ENCODE measurements at regions not wholly inside any gene's neighbourhood (a gene's known extent, or its start where the extent isn't known, plus 50 kb on each side); places are given as distances from the start of the nearest gene placed in this dataset.

GRCh38 chrX:124548571-124548970, 202.2 kb downstream of the SH2D1A start:
- Histone ChIP-seq H3K4me3 (ENCODE audit: insufficient read depth, low read depth, low read length) (no peak overlapping the region), H4K5ac (ENCODE audit: low read depth, low read length) (no peak overlapping the region), H3K36me3 (ENCODE audit: control insufficient read depth, insufficient read depth, low read length) (no peaks in the 10 kb centered on the region), H3K56ac (ENCODE audit: extremely low read depth, insufficient read depth, low read length) (no peak overlapping the region), H3K4me1 (ENCODE audit: control insufficient read depth, insufficient read depth, low read length) (no peaks in the 10 kb centered on the region), H3K4ac (ENCODE audit: low read depth, low read length) (no peak overlapping the region), H3K23ac (ENCODE audit: low read depth, low read length) (no peak overlapping the region), H2BK15ac (ENCODE audit: low read depth, low read length) (no peak overlapping the region), H4K20me1 (ENCODE audit: insufficient read depth, low read length) (no peaks in the 10 kb centered on the region), H2BK5ac (ENCODE audit: low read depth, low read length, poor library complexity, severe bottlenecking) (no peak overlapping the region), H3K9me3 (ENCODE audit: control insufficient read depth, insufficient read depth, low read length) (no peaks in the 10 kb centered on the region), H4K91ac (ENCODE audit: insufficient read depth, low read depth, low read length) (no peak overlapping the region), H3K27me3 (ENCODE audit: control insufficient read depth, insufficient read depth, low read length) (no peaks in the 10 kb centered on the region), H2BK20ac (ENCODE audit: low read depth, low read length) (no peak overlapping the region), H3K9ac (ENCODE audit: low read depth, low read length) (no peak overlapping the region), H3K9me1 (ENCODE audit: insufficient read depth, low read length) (no peaks in the 10 kb centered on the region), H2AFZ (replicated peaks; ENCODE audit: low read length, poor library complexity) (no peak overlapping the region), H2BK120ac (ENCODE audit: low read depth, low read length) (no peak overlapping the region), H3K27ac (ENCODE audit: insufficient read depth, low read length) (no peak overlapping the region), H4K8ac (ENCODE audit: low read depth in 2 of 2, low read length in 2 of 2) (no peak overlapping the region), H2AK5ac (ENCODE audit: low read depth, low read length) (no peak overlapping the region), H2AK9ac (replicated peaks; ENCODE audit: low read depth, low read length, poor library complexity) (no peak overlapping the region), H3K79me1 (ENCODE audit: low read depth in 1 of 2, low read length in 2 of 2) (no peaks in the 10 kb centered on the region), H3K18ac (ENCODE audit: low read depth, low read length) (no peak overlapping the region), H3K14ac (replicated peaks; ENCODE audit: low read depth, low read length) (no peak overlapping the region), H3K4me2 (ENCODE audit: low read depth, low read length) (no peak overlapping the region)
- DNase-seq, result no peak
- POLR2A ChIA-PET (ENCODE audit: unreplicated experiment), result no interaction called here
- in situ Hi-C loops (cut with MboI; ENCODE audit: low sequenced_read_pairs) (no loop called here), intact Hi-C loops (cut with micrococcal nuclease) (no loop called here), dilution Hi-C loops (cut with HindIII; ENCODE audit: low sequenced_read_pairs, unreplicated experiment) (no loop called here)
- TF ChIP-seq BHLHE40 (IDR thresholded peaks at IDR 0.05; ENCODE audit: low read depth, low read length) (no peak), RFX5 (IDR thresholded peaks at IDR 0.05; ENCODE audit: low read depth, low read length) (no peak), ELK1 (IDR thresholded peaks at IDR 0.05; ENCODE audit: borderline replicate concordance, low read depth, low read length) (no peak), USF2 (IDR thresholded peaks at IDR 0.05; ENCODE audit: low read depth, low read length) (no peak), SMC3 (IDR thresholded peaks at IDR 0.05; ENCODE audit: low read depth, low read length) (no peak), CHD1 (IDR thresholded peaks at IDR 0.05; ENCODE audit: low read depth, low read length) (no peak)
- no CpG with 5 or more reads among the region's 6 CpGs for WGBS, 2 experiments (ENCODE audit: extremely low coverage in 2 of 2, insufficient read length in 1 of 2)
- no TSS peak for BruUV-seq (replicated peaks)
- ATAC-seq (ENCODE audit: low read depth), result no peak
- CTCF ChIA-PET, result no interaction called here
